H1 (cell line): ENCODE measurements at regions not wholly inside any gene's neighbourhood (a gene's known extent, or its start where the extent isn't known, plus 50 kb on each side); places are given as distances from the start of the nearest gene placed in this dataset.

ENCODE experiments used
- CTCF ChIA-PET: fragments of 300-600 bp; sonication (Branson Sonifier 250); formaldehyde crosslinking; loops from one replicate; lab custom pipeline; 2021; ENCODE audit not compliant: partially characterized antibody; lab: Charles Lee
- POLR2A ChIA-PET: fragments of 300-600 bp; sonication (Branson Sonifier 250); formaldehyde crosslinking; loops from one replicate; lab custom pipeline; 2021; ENCODE audit warnings: inconsistent platforms; ENCODE audit not compliant: partially characterized antibody; lab: Charles Lee
- DNase-seq, 2 experiments: peaks; one replicate each; pipeline versions ENCODE4 v3.0.0 to v3.0.0-alpha.2; 2010 to 2022; ENCODE audit warnings: low spot score in 2 of 2, low read depth in 1 of 2, mixed read lengths in 1 of 2
- FAIRE-seq: peaks from 2 replicates; lab custom pipeline; 2011; peaks lifted over from hg19 to GRCh38; lab: Jason Lieb, UNC
- H2AFZ ChIP-seq: 2 replicates; pipeline ENCODE4 v1.8.1; 2012; ENCODE audit warnings: low read length, inconsistent platforms
- H2AK5ac ChIP-seq: 2 replicates; pipeline ENCODE4 v1.6.1; 2013; ENCODE audit warnings: low read depth, low read length
- H2BK120ac ChIP-seq: replicated peaks from 2 replicates; pipeline ENCODE3; 2013; ENCODE audit warnings: low read depth, low read length, inconsistent platforms
- H2BK12ac ChIP-seq: 2 replicates; pipeline ENCODE4 v1.6.1; 2013; ENCODE audit warnings: low read depth, low read length
- H2BK15ac ChIP-seq: 2 replicates; pipeline ENCODE4 v1.6.1; 2013; ENCODE audit warnings: low read length
- H2BK20ac ChIP-seq: 2 replicates; pipeline ENCODE4 v1.6.1; 2013; ENCODE audit warnings: low read length
- H2BK5ac ChIP-seq: 2 replicates; pipeline ENCODE4 v1.6.1; 2013; ENCODE audit warnings: low read depth, low read length
- H3K14ac ChIP-seq: 2 replicates; pipeline ENCODE4 v1.6.1; 2013; ENCODE audit warnings: inconsistent platforms; ENCODE audit not compliant: insufficient read length
- H3K18ac ChIP-seq: 2 replicates; pipeline ENCODE4 v1.6.1; 2013; ENCODE audit warnings: low read length; ENCODE audit errors: extremely low read depth
- H3K23ac ChIP-seq: 2 replicates; pipeline ENCODE4 v1.6.1; 2013; ENCODE audit warnings: inconsistent platforms; ENCODE audit not compliant: insufficient read length
- H3K23me2 ChIP-seq: 2 replicates; pipeline ENCODE4 v1.6.1; 2013; ENCODE audit warnings: low read depth, low read length
- H3K27ac ChIP-seq: 2 replicates; pipeline ENCODE4 v1.6.1; 2011; ENCODE audit warnings: low read depth, low read length, inconsistent platforms
- H3K27me3 ChIP-seq, 4 experiments: replicated peaks in 1 of 4; 1 replicate in 1 of 4; 2 replicates in 3 of 4; pipeline versions ENCODE4 v1.6.1 to v1.8.1; 2011 to 2013; ENCODE audit warnings: low read length in 3 of 4, mild to moderate bottlenecking in 3 of 4, inconsistent platforms in 2 of 4, mixed read lengths in 2 of 4, moderate library complexity in 1 of 4; ENCODE audit not compliant: control insufficient read depth in 3 of 4, insufficient read depth in 3 of 4; ENCODE audit errors: extremely low read depth in 1 of 4
- H3K36me3 ChIP-seq, 4 experiments: 2 replicates each; pipeline versions ENCODE4 v1.6.1 to v1.8.1; 2011 to 2013; ENCODE audit warnings: mild to moderate bottlenecking in 4 of 4, low read length in 3 of 4, moderate library complexity in 2 of 4, control low read depth in 1 of 4, inconsistent platforms in 1 of 4; ENCODE audit not compliant: insufficient read depth in 4 of 4, control insufficient read depth in 2 of 4
- H3K4ac ChIP-seq: replicated peaks from 2 replicates; pipeline ENCODE3; 2013; ENCODE audit warnings: low read length, low read depth, mixed read lengths, inconsistent platforms; ENCODE audit not compliant: insufficient read length
- H3K4me1 ChIP-seq, 4 experiments: replicated peaks in 1 of 4; 1 replicate in 1 of 4; 2 replicates in 3 of 4; pipeline versions ENCODE4 v1.6.1 to v1.8.1; 2011 to 2013; ENCODE audit warnings: low read length in 3 of 4, inconsistent platforms in 2 of 4, mixed read lengths in 1 of 4; ENCODE audit not compliant: insufficient read depth in 4 of 4, control insufficient read depth in 3 of 4
- H3K4me2 ChIP-seq, 2 experiments: 2 replicates each; pipeline versions ENCODE4 v1.6.1 to v1.8.1; 2011 to 2013; ENCODE audit warnings: low read depth in 2 of 2, low read length in 2 of 2, control low read depth in 1 of 2, inconsistent platforms in 1 of 2, mild to moderate bottlenecking in 1 of 2; ENCODE audit not compliant: insufficient read depth in 1 of 2
- H3K4me3 ChIP-seq, 4 experiments: fragments of 200-600, 300-600 bp in 1 of 4; sonication (generic), shearing (Covaris generic), sonication (Bioruptor Twin) in 1 of 4; 2 replicates each; pipeline versions ENCODE4 v1.5.1 to v1.8.1; 2011 to 2016; ENCODE audit warnings: low read length in 4 of 4, low read depth in 3 of 4, control low read depth in 2 of 4, inconsistent platforms in 2 of 4, mild to moderate bottlenecking in 2 of 4, mixed read lengths in 1 of 4, moderate library complexity in 1 of 4; ENCODE audit not compliant: insufficient read depth in 2 of 4; ENCODE audit errors: extremely low read depth in 1 of 4
- H3K56ac ChIP-seq: replicated peaks from 2 replicates; pipeline ENCODE3; 2013; ENCODE audit warnings: low read depth, mild to moderate bottlenecking, mixed read lengths, low read length, inconsistent platforms; ENCODE audit not compliant: insufficient read length
- H3K79me1 ChIP-seq: 2 replicates; pipeline ENCODE4 v1.6.1; 2013; ENCODE audit warnings: low read depth, low read length, control low read depth
- H3K79me2 ChIP-seq, 2 experiments: 2 replicates each; pipeline versions ENCODE4 v1.6.1 to v1.8.1; 2012 to 2013; ENCODE audit warnings: low read length in 2 of 2, mild to moderate bottlenecking in 2 of 2, inconsistent platforms in 1 of 2; ENCODE audit not compliant: insufficient read depth in 2 of 2, control insufficient read depth in 1 of 2
- H3K9ac ChIP-seq, 4 experiments: replicated peaks in 1 of 4; 1 replicate in 1 of 4; 2 replicates in 3 of 4; pipeline versions ENCODE4 v1.6.1 to v1.8.1; 2011 to 2013; ENCODE audit warnings: low read depth in 3 of 4, low read length in 3 of 4, control low read depth in 2 of 4, mild to moderate bottlenecking in 2 of 4, moderate library complexity in 2 of 4, inconsistent platforms in 1 of 4; ENCODE audit errors: extremely low read depth in 1 of 4
- H3K9me3 ChIP-seq, 2 experiments: 2 replicates each; pipeline versions ENCODE4 v1.6.1 to v1.8.1; 2012 to 2013; ENCODE audit warnings: mild to moderate bottlenecking in 2 of 2, moderate library complexity in 2 of 2, control low read depth in 1 of 2, inconsistent platforms in 1 of 2, low read depth in 1 of 2, low read length in 1 of 2, mixed read lengths in 1 of 2; ENCODE audit not compliant: insufficient read depth in 2 of 2
- H4K20me1 ChIP-seq, 2 experiments: replicated peaks in 1 of 2; 2 replicates each; pipeline versions ENCODE3 to v1.8.1; 2011 to 2013; ENCODE audit warnings: inconsistent platforms in 2 of 2, low read length in 2 of 2, mild to moderate bottlenecking in 1 of 2; ENCODE audit not compliant: insufficient read depth in 2 of 2, control insufficient read depth in 1 of 2
- H4K5ac ChIP-seq: 2 replicates; pipeline ENCODE4 v1.6.1; 2013; ENCODE audit warnings: low read length, low read depth, mixed read lengths, inconsistent platforms; ENCODE audit not compliant: insufficient read length
- H4K8ac ChIP-seq: 2 replicates; pipeline ENCODE4 v1.8.0; 2013; ENCODE audit warnings: mild to moderate bottlenecking, moderate library complexity, low read length, inconsistent platforms; ENCODE audit not compliant: insufficient read depth; ENCODE audit errors: extremely low read depth
- H4K91ac ChIP-seq: replicated peaks from 2 replicates; pipeline ENCODE3; 2013; ENCODE audit warnings: low read length, mixed read lengths, inconsistent platforms; ENCODE audit not compliant: insufficient read length
- CBX5 ChIP-seq: fragments of 300-800, 300-1000 bp; sonication (generic); IDR thresholded peaks from 2 replicates; pipeline ENCODE4 v1.7.1; 2016; ENCODE audit warnings: antibody characterized with exemption, low read length, low read depth
- SIRT6 ChIP-seq: IDR thresholded peaks from one replicate; pipeline ENCODE4 v1.7.1; 2012; ENCODE audit warnings: low read length, inconsistent platforms
- TAF1 ChIP-seq: IDR thresholded peaks from 2 replicates; pipeline ENCODE4 v1.6.1; 2011; ENCODE audit warnings: mild to moderate bottlenecking, low read depth, low read length
- TCF12 ChIP-seq: IDR thresholded peaks from 2 replicates; pipeline ENCODE4 v1.6.1; 2011; ENCODE audit warnings: low read depth, mild to moderate bottlenecking, low read length
- WGBS, 2 experiments: shearing (Covaris generic) in 1 of 2; methylation state at CpG; one replicate each; pipeline versions ENCODE4 v1.1.6 to v1.1.7; 2013 to 2015; ENCODE audit warnings: low lambda C conversion rate in 2 of 2, mixed read lengths in 2 of 2, inconsistent platforms in 1 of 2, low coverage in 1 of 2, missing lambda C conversion rate in 1 of 2; ENCODE audit not compliant: insufficient replicate concordance in 2 of 2, insufficient coverage in 1 of 2, insufficient read length in 1 of 2; ENCODE audit errors: extremely low coverage in 1 of 2, missing lambda C conversion rate in 1 of 2; 5-methylcytosine and 5-hydroxymethylcytosine counted together

- H3K14ac ChIP-seq, result no peak overlapping the region
- no peak overlapping the region for H3K9ac ChIP-seq
- no peak overlapping the region for H3K56ac ChIP-seq
- no peak overlapping the region for H2BK5ac ChIP-seq
- H4K8ac ChIP-seq, result no peak overlapping the region
- H3K4ac ChIP-seq, result no peak overlapping the region
- no peak overlapping the region for H2BK12ac ChIP-seq
- ChIA-PET POLR2A (no interaction called here), CTCF (no interaction called here)
- no peaks in the 10 kb centered on the region for H3K9me3 ChIP-seq
- H3K18ac ChIP-seq, result no peak overlapping the region
- no peak overlapping the region for H2BK120ac ChIP-seq
- no peak overlapping the region for H2AK5ac ChIP-seq
- no peak overlapping the region for H2AFZ ChIP-seq
- H2BK15ac ChIP-seq, result no peak overlapping the region
- H3K23ac ChIP-seq, result no peak overlapping the region
- no peak overlapping the region for H3K27ac ChIP-seq
- no peak overlapping the region for H3K4me3 ChIP-seq
- no peaks in the 10 kb centered on the region for H3K4me1 ChIP-seq
- TF ChIP-seq SIRT6 (no peak), TCF12 (no peak), CBX5 (no peak), TAF1 (no peak)
- H3K79me2 ChIP-seq, result no peaks in the 10 kb centered on the region
- no peaks in the 10 kb centered on the region for H3K79me1 ChIP-seq
- H3K27me3 ChIP-seq, result no peaks in the 10 kb centered on the region
- no peaks in the 10 kb centered on the region for H3K36me3 ChIP-seq
- DNase-seq (no peak), FAIRE-seq (no peak)
- no peak overlapping the region for H2BK20ac ChIP-seq
- no peak overlapping the region for H3K4me2 ChIP-seq
- H4K91ac ChIP-seq, result no peak overlapping the region
- WGBS, 2 experiments, result 100% methylated on average over 2 of the region's 3 CpGs; no CpG with 5 or more reads in 1 of the 2 experiments
- no peaks in the 10 kb centered on the region for H4K20me1 ChIP-seq
- no peak overlapping the region for H4K5ac ChIP-seq
- H3K23me2 ChIP-seq, result no peaks in the 10 kb centered on the region; the same call in 1 of the 2 replicates
Measured at GRCh38 chrX:39288592-39288991, 487.3 kb downstream of the MID1IP1 start.
